OCI-LY3 (cell line): ENCODE measurements at regions not wholly inside any gene's neighbourhood (a gene's known extent, or its start where the extent isn't known, plus 50 kb on each side); places are given as distances from the start of the nearest gene placed in this dataset.

Source experiments
- CTCF ChIP-seq: fragments of 200-600, 300-600 bp; sonication (generic); IDR thresholded peaks from 2 replicates; pipeline ENCODE4 v1.5.1; 2014; ENCODE audit warnings: antibody characterized with exemption, low read length, low read depth
- EZH2phosphoT487 ChIP-seq: fragments of 200-600 bp; shearing (Covaris generic); IDR thresholded peaks from 2 replicates; pipeline ENCODE4 v1.6.1; 2018; ENCODE audit warnings: antibody characterized with exemption, mixed run types, low read depth

- TF ChIP-seq CTCF (no peak), EZH2phosphoT487 (no peak)
Measured at GRCh38 chr4:45732161-45732560, 391.7 kb downstream of the GABRG1 start.
